ENCODE measurements at regions not wholly inside any gene's neighbourhood (a gene's known extent, or its start where the extent isn't known, plus 50 kb on each side); places are given as distances from the start of the nearest gene placed in this dataset.

- TF ChIP-seq MNT (IDR thresholded peaks at IDR 0.05): no peak
- TF ChIP-seq ZNF17 (CRISPR knock-in tag; IDR thresholded peaks at IDR 0.05): no peak
- TF ChIP-seq ARID4A (CRISPR knock-in tag; IDR thresholded peaks at IDR 0.05; ENCODE audit: borderline replicate concordance): peak; percentile 61
- no peak for TF ChIP-seq SP5 (CRISPR knock-in tag; IDR thresholded peaks at IDR 0.05; ENCODE audit: borderline replicate concordance, low read depth)
- TF ChIP-seq RNF219 (CRISPR knock-in tag; IDR thresholded peaks at IDR 0.05): no peak
- TF ChIP-seq TEAD2 (CRISPR knock-in tag; IDR thresholded peaks at IDR 0.05): no peak
- TF ChIP-seq HIC2 (CRISPR knock-in tag; IDR thresholded peaks at IDR 0.05; ENCODE audit: low read depth): peak; percentile 94
- no peak for TF ChIP-seq PTBP1 (IDR thresholded peaks at IDR 0.05; ENCODE audit: low read depth, low read length, poor library complexity, severe bottlenecking)
- no peak for TF ChIP-seq KDM4B (CRISPR knock-in tag; IDR thresholded peaks at IDR 0.05)
- TF ChIP-seq EZH2 (conservative IDR thresholded peaks at IDR 0.05; ENCODE audit: low read depth, low read length): no peak
- no peak for TF ChIP-seq ATF1 (CRISPR knock-in tag; IDR thresholded peaks at IDR 0.05)
- TF ChIP-seq KAT8 (CRISPR knock-in tag; IDR thresholded peaks at IDR 0.05): peak; percentile 68
- peak; percentile 60; the same call in 1 of the 2 replicates for TF ChIP-seq ZNF124 (CRISPR knock-in tag; IDR thresholded peaks at IDR 0.05)
- TF ChIP-seq YEATS2 (CRISPR knock-in tag; IDR thresholded peaks at IDR 0.05; ENCODE audit: borderline replicate concordance): 0 out of 2 replicates have a peak, but pooled peaks have one; percentile 40
- no peak for TF ChIP-seq ZNF383 (CRISPR knock-in tag; IDR thresholded peaks at IDR 0.05; ENCODE audit: borderline replicate concordance)
- TF ChIP-seq ZNF276 (CRISPR knock-in tag; IDR thresholded peaks at IDR 0.05; ENCODE audit: low read depth): no peak
These were observed 69.5 kb upstream of the CIBAR2 start (continued) for GRCh38 chr16:85181739-85182129.
